IMR-90 (cell line): ENCODE measurements at regions not wholly inside any gene's neighbourhood (a gene's known extent, or its start where the extent isn't known, plus 50 kb on each side); places are given as distances from the start of the nearest gene placed in this dataset.

Experiments used
- ATAC-seq: fragments of 200-7000 bp; cut with Tn5 transposase; 2 replicates; pipeline ENCODE4 v1.9.1; 2020; ENCODE audit warnings: low read depth, mild to moderate bottlenecking, moderate library complexity
- BruUV-seq: library from RNA; stranded (reverse); fragments of 400-500 nt; replicated peaks from 2 replicates; lab custom pipeline; 2021; lab: Mats Ljungman, UMichigan
- CTCF ChIA-PET: fragments of 300-600 bp; formaldehyde crosslinking; extraction: SDS; loops from one replicate; lab custom pipeline; 2021; ENCODE audit warnings: antibody characterized with exemption; lab: Yijun Ruan, JAX
- POLR2A ChIA-PET: fragments of 300-600 bp; sonication (Branson Sonifier 250); formaldehyde crosslinking; loops from one replicate; lab custom pipeline; 2022; ENCODE audit warnings: antibody characterized with exemption; ENCODE audit not compliant: unreplicated experiment; lab: Charles Lee
- DNase-seq: peaks from one replicate; pipeline ENCODE4 v3.0.0; 2013
- H2AFZ ChIP-seq: replicated peaks from 2 replicates; pipeline ENCODE3; 2013; ENCODE audit warnings: low read length, mild to moderate bottlenecking; ENCODE audit not compliant: poor library complexity
- H2AK5ac ChIP-seq: 2 replicates; pipeline ENCODE4 v1.6.1; 2013; ENCODE audit warnings: low read depth, low read length, inconsistent platforms
- H2AK9ac ChIP-seq: replicated peaks from 2 replicates; pipeline ENCODE3; 2013; ENCODE audit warnings: mild to moderate bottlenecking, low read depth, low read length, moderate library complexity; ENCODE audit not compliant: poor library complexity
- H2BK120ac ChIP-seq: 2 replicates; pipeline ENCODE4 v1.6.1; 2013; ENCODE audit warnings: low read depth, low read length, inconsistent platforms
- H2BK15ac ChIP-seq: 3 replicates; pipeline ENCODE4 v1.6.1; 2013; ENCODE audit warnings: low read depth, low read length, inconsistent platforms
- H2BK20ac ChIP-seq: 2 replicates; pipeline ENCODE4 v1.6.1; 2013; ENCODE audit warnings: low read depth, mild to moderate bottlenecking, inconsistent platforms, low read length, moderate library complexity
- H2BK5ac ChIP-seq: 2 replicates; pipeline ENCODE4 v1.6.1; 2013; ENCODE audit warnings: mild to moderate bottlenecking, low read depth, low read length, inconsistent platforms; ENCODE audit not compliant: poor library complexity, severe bottlenecking
- H3K14ac ChIP-seq: replicated peaks from 2 replicates; pipeline ENCODE4 v1.6.1; 2013; ENCODE audit warnings: low read depth, low read length, inconsistent platforms
- H3K18ac ChIP-seq: 2 replicates; pipeline ENCODE4 v1.6.1; 2013; ENCODE audit warnings: low read depth, low read length, control low read depth
- H3K23ac ChIP-seq: 2 replicates; pipeline ENCODE4 v1.6.1; 2013; ENCODE audit warnings: low read depth, low read length, inconsistent platforms
- H3K27ac ChIP-seq: 2 replicates; pipeline ENCODE4 v1.5.1; 2013; ENCODE audit warnings: mild to moderate bottlenecking, control low read depth, low read length; ENCODE audit not compliant: insufficient read depth
- H3K27me3 ChIP-seq: 2 replicates; pipeline ENCODE4 v1.6.1; 2013; ENCODE audit warnings: low read length; ENCODE audit not compliant: control insufficient read depth, insufficient read depth
- H3K36me3 ChIP-seq: 2 replicates; pipeline ENCODE4 v1.6.1; 2013; ENCODE audit warnings: low read length, mixed read lengths; ENCODE audit not compliant: control insufficient read depth, insufficient read depth
- H3K4ac ChIP-seq: 2 replicates; pipeline ENCODE4 v1.6.1; 2013; ENCODE audit warnings: low read depth, low read length, inconsistent platforms
- H3K4me1 ChIP-seq: 2 replicates; pipeline ENCODE4 v1.6.1; 2013; ENCODE audit warnings: low read length, mixed read lengths; ENCODE audit not compliant: control insufficient read depth, insufficient read depth
- H3K4me2 ChIP-seq: 2 replicates; pipeline ENCODE4 v1.6.1; 2013; ENCODE audit warnings: low read depth, mild to moderate bottlenecking, control low read depth, low read length, moderate library complexity
- H3K4me3 ChIP-seq: 2 replicates; pipeline ENCODE4 v1.5.1; 2013; ENCODE audit warnings: low read depth, mild to moderate bottlenecking, control low read depth, low read length, moderate library complexity; ENCODE audit not compliant: insufficient read depth
- H3K56ac ChIP-seq: 2 replicates; pipeline ENCODE4 v1.6.1; 2013; ENCODE audit warnings: low read length, inconsistent platforms; ENCODE audit not compliant: insufficient read depth; ENCODE audit errors: extremely low read depth
- H3K79me1 ChIP-seq, 2 experiments: 2 replicates each; pipeline ENCODE4 v1.6.1; 2013; ENCODE audit warnings: low read length in 2 of 2, inconsistent platforms in 1 of 2, low read depth in 1 of 2
- H3K9ac ChIP-seq: 2 replicates; pipeline ENCODE4 v1.6.1; 2013; ENCODE audit warnings: low read depth, low read length, control low read depth
- H3K9me1 ChIP-seq: 2 replicates; pipeline ENCODE4 v1.6.1; 2013; ENCODE audit warnings: low read length, inconsistent platforms; ENCODE audit not compliant: insufficient read depth
- H3K9me3 ChIP-seq: 2 replicates; pipeline ENCODE4 v1.6.1; 2013; ENCODE audit warnings: low read length; ENCODE audit not compliant: control insufficient read depth, insufficient read depth
- H4K20me1 ChIP-seq: 2 replicates; pipeline ENCODE4 v1.6.1; 2013; ENCODE audit warnings: low read length, inconsistent platforms; ENCODE audit not compliant: insufficient read depth
- H4K5ac ChIP-seq: 2 replicates; pipeline ENCODE4 v1.6.1; 2013; ENCODE audit warnings: mild to moderate bottlenecking, low read depth, low read length, control low read depth
- H4K8ac ChIP-seq, 2 experiments: 2 replicates each; pipeline ENCODE4 v1.6.1; 2013; ENCODE audit warnings: low read depth in 2 of 2, low read length in 2 of 2, control low read depth in 1 of 2, inconsistent platforms in 1 of 2
- H4K91ac ChIP-seq: 2 replicates; pipeline ENCODE4 v1.6.1; 2013; ENCODE audit warnings: low read depth, low read length, inconsistent platforms; ENCODE audit not compliant: insufficient read depth
- BHLHE40 ChIP-seq: fragments of 150-350 bp; IDR thresholded peaks from 2 replicates; pipeline ENCODE4 v1.6.1; 2016; ENCODE audit warnings: mild to moderate bottlenecking, low read depth, low read length
- CEBPB ChIP-seq: IDR thresholded peaks from 2 replicates; pipeline ENCODE4 v1.6.1; 2012; ENCODE audit warnings: low read depth, low read length, improper control_type of control experiment
- CHD1 ChIP-seq: IDR thresholded peaks from 2 replicates; pipeline ENCODE4 v1.6.1; 2012; ENCODE audit warnings: low read depth, low read length, improper control_type of control experiment
- CTCF ChIP-seq: conservative IDR thresholded peaks from 2 replicates; pipeline ENCODE4 v1.5.1; 2012; ENCODE audit warnings: mild to moderate bottlenecking, low read depth, low read length, improper control_type of control experiment
- FOS ChIP-seq: fragments of 150-350 bp; IDR thresholded peaks from 2 replicates; pipeline ENCODE4 v1.6.1; 2016; ENCODE audit warnings: low read depth, low read length
- MAFK ChIP-seq: IDR thresholded peaks from 2 replicates; pipeline ENCODE4 v1.6.1; 2012; ENCODE audit warnings: low read depth, low read length, improper control_type of control experiment
- MXI1 ChIP-seq: IDR thresholded peaks from 2 replicates; pipeline ENCODE4 v1.6.1; 2012; ENCODE audit warnings: low read depth, mild to moderate bottlenecking, low read length, moderate library complexity, borderline replicate concordance
- NFE2L2 ChIP-seq: fragments of 150-350 bp; IDR thresholded peaks from 2 replicates; pipeline ENCODE4 v1.6.1; 2016; ENCODE audit warnings: low read depth, mild to moderate bottlenecking, low read length
- POLR2A ChIP-seq: IDR thresholded peaks from 2 replicates; pipeline ENCODE4 v1.6.1; 2012; ENCODE audit warnings: mild to moderate bottlenecking, low read depth, low read length
- RAD21 ChIP-seq: IDR thresholded peaks from 2 replicates; pipeline ENCODE4 v1.6.1; 2012; ENCODE audit warnings: low read length, improper control_type of control experiment
- RCOR1 ChIP-seq: IDR thresholded peaks from 2 replicates; pipeline ENCODE4 v1.6.1; 2012; ENCODE audit warnings: mild to moderate bottlenecking, low read length, improper control_type of control experiment; ENCODE audit not compliant: insufficient replicate concordance
- RFX5 ChIP-seq: IDR thresholded peaks from 2 replicates; pipeline ENCODE4 v1.8.0; 2012; ENCODE audit warnings: low read depth, mild to moderate bottlenecking, low read length, moderate library complexity
- SMC3 ChIP-seq: fragments of 150-350 bp; IDR thresholded peaks from 2 replicates; pipeline ENCODE4 v1.6.1; 2016; ENCODE audit warnings: low read depth, mild to moderate bottlenecking, antibody characterized with exemption, low read length, moderate library complexity
- WGBS, 2 experiments: methylation state at CpG; one replicate each; pipeline versions ENCODE4 v1.1.5 to v1.1.7; 2013; ENCODE audit warnings: missing lambda C conversion rate in 2 of 2; ENCODE audit not compliant: insufficient read length in 1 of 2; ENCODE audit errors: extremely low coverage in 2 of 2; 5-methylcytosine and 5-hydroxymethylcytosine counted together
- dilution Hi-C: fragments of 300-500 bp; cut with HindIII; formaldehyde crosslinking; loops from one replicate; pipeline ENCODE4 v1.14.3; 2018; ENCODE audit warnings: low sequenced_read_pairs; ENCODE audit not compliant: unreplicated experiment
- in situ Hi-C: fragments of 300-500 bp; cut with MboI; formaldehyde crosslinking; loops from 3 replicates; pipeline ENCODE4 v1.14.3; 2019; ENCODE audit warnings: low sequenced_read_pairs, inconsistent platforms, mixed read lengths
- intact Hi-C: fragments of 100-400 bp; cut with micrococcal nuclease; formaldehyde crosslinking; loops from 2 replicates; pipeline ENCODE4 v1.10.0; 2022
- TF ChIP-seq, protein P1 (sequence below): fragments of 150-350 bp; IDR thresholded peaks from 2 replicates; pipeline ENCODE4 v1.6.1; 2017; ENCODE audit warnings: mild to moderate bottlenecking, antibody characterized with exemption, low read length, low read depth
- TF ChIP-seq, protein P2 (sequence below): fragments of 150-350 bp; IDR thresholded peaks from 2 replicates; pipeline ENCODE4 v1.6.1; 2016; ENCODE audit warnings: low read depth, mild to moderate bottlenecking, low read length, moderate library complexity, borderline replicate concordance

- ATAC-seq (no peak), DNase-seq (no peak)
- Histone ChIP-seq H3K4me3 (no peak overlapping the region), H4K91ac (peak overlapping the region; percentile 85), H2BK15ac (peak overlapping the region; percentile 70), H3K9ac (no peak overlapping the region), H4K5ac (peak overlapping the region; percentile 22; the same call in 1 of the 2 replicates), H3K18ac (peak overlapping the region; percentile 89), H3K23ac (no peak overlapping the region; the same call in 1 of the 2 replicates), H3K9me3 (peaks cover 21% of the 10 kb centered on the region), H3K79me1 (peaks cover 23 to 32% of the 10 kb centered on the region in 2 experiments), H3K56ac (no peak overlapping the region), H3K4me2 (no peak overlapping the region), H2BK5ac (peak overlapping the region; percentile 44), H3K9me1 (no peaks in the 10 kb centered on the region), H2BK120ac (peak overlapping the region; percentile 73), H2AFZ (peak overlapping the region; percentile 49), H4K20me1 (no peaks in the 10 kb centered on the region), H2AK9ac (no peak overlapping the region), H3K14ac (0 out of 2 replicates have a peak overlapping the region, but pooled peaks have one; percentile 3), H3K36me3 (no peaks in the 10 kb centered on the region; the same call in 1 of the 2 replicates), H2BK20ac (peak overlapping the region; percentile 80; the same call in 1 of the 2 replicates), H3K4me1 (peaks cover 18% of the 10 kb centered on the region), H2AK5ac (peak overlapping the region; percentile 66), H3K4ac (peak overlapping the region; percentile 52), H4K8ac (peak overlapping the region; percentile 16 to 63; a peak in 2 of 4 replicates), H3K27me3 (no peaks in the 10 kb centered on the region), H3K27ac (peak overlapping the region; percentile 15)
- WGBS, 2 experiments: 50% methylated on average over 1 of the region's 11 CpGs; no CpG with 5 or more reads in 1 of the 2 experiments
- dilution Hi-C loops (no loop called here), intact Hi-C loops (loop anchor here (10.0 kb wide), 3 partner anchors 404 to 924 kb away; no protein-coding TSS in a partner anchor), in situ Hi-C loops (loop anchor here (10.0 to 25.0 kb wide), 3 partner anchors 293 to 807 kb away; no protein-coding TSS in a partner anchor)
- CTCF ChIA-PET: no interaction called here
- BruUV-seq: no TSS peak
- POLR2A ChIA-PET: no interaction called here
- TF ChIP-seq SMC3: no peak
- TF ChIP-seq, protein P1, sequence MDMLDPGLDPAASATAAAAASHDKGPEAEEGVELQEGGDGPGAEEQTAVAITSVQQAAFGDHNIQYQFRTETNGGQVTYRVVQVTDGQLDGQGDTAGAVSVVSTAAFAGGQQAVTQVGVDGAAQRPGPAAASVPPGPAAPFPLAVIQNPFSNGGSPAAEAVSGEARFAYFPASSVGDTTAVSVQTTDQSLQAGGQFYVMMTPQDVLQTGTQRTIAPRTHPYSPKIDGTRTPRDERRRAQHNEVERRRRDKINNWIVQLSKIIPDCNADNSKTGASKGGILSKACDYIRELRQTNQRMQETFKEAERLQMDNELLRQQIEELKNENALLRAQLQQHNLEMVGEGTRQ: no peak
- no peak for TF ChIP-seq RCOR1
- TF ChIP-seq FOS: no peak
- TF ChIP-seq RAD21: no peak
- no peak for TF ChIP-seq MXI1
- no peak for TF ChIP-seq CEBPB
- TF ChIP-seq RFX5: no peak
- TF ChIP-seq CHD1: no peak
- TF ChIP-seq POLR2A: no peak
- TF ChIP-seq NFE2L2: no peak
- TF ChIP-seq, protein P2, sequence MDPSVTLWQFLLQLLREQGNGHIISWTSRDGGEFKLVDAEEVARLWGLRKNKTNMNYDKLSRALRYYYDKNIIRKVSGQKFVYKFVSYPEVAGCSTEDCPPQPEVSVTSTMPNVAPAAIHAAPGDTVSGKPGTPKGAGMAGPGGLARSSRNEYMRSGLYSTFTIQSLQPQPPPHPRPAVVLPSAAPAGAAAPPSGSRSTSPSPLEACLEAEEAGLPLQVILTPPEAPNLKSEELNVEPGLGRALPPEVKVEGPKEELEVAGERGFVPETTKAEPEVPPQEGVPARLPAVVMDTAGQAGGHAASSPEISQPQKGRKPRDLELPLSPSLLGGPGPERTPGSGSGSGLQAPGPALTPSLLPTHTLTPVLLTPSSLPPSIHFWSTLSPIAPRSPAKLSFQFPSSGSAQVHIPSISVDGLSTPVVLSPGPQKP: no peak
- no peak for TF ChIP-seq CTCF
- no peak for TF ChIP-seq MAFK
- no peak for TF ChIP-seq BHLHE40
Measured at GRCh38 chr2:226180281-226180884, 619.2 kb downstream of the IRS1 start.
